Thymus (tissue), 11 donors: ENCODE measurements at regions not wholly inside any gene's neighbourhood (a gene's known extent, or its start where the extent isn't known, plus 50 kb on each side); places are given as distances from the start of the nearest gene placed in this dataset.

Source experiments
- DNase-seq, 9 donors: peaks; one replicate each; pipeline ENCODE4 v3.0.0-alpha.2; 2013; ENCODE audit warnings: low spot score in 9 of 9, low read depth in 6 of 9, missing footprints in 1 of 9
- H3K27ac ChIP-seq, 2 donors: one replicate each; pipeline ENCODE4 v1.5.1; 2013; ENCODE audit warnings: control low read depth in 1 of 2, low read depth in 1 of 2, low read length in 1 of 2, mild to moderate bottlenecking in 1 of 2, moderate library complexity in 1 of 2
- H3K27me3 ChIP-seq, 2 donors: one replicate each; pipeline ENCODE4 v1.5.1; 2013; ENCODE audit warnings: low read length in 1 of 2; ENCODE audit not compliant: control insufficient read depth in 2 of 2, insufficient read depth in 1 of 2
- H3K36me3 ChIP-seq, 2 donors: one replicate each; pipeline ENCODE4 v1.5.1; 2013; ENCODE audit warnings: low read length in 1 of 2, mild to moderate bottlenecking in 1 of 2, moderate library complexity in 1 of 2; ENCODE audit not compliant: control insufficient read depth in 2 of 2, insufficient read depth in 2 of 2
- H3K4me1 ChIP-seq, 2 donors: one replicate each; pipeline ENCODE4 v1.5.1; 2013; ENCODE audit warnings: low read length in 2 of 2; ENCODE audit not compliant: control insufficient read depth in 2 of 2, insufficient read depth in 2 of 2
- H3K4me3 ChIP-seq, 2 donors: one replicate each; pipeline ENCODE4 v1.5.1; 2013; ENCODE audit warnings: low read length in 2 of 2, control low read depth in 1 of 2, mild to moderate bottlenecking in 1 of 2
- H3K9me3 ChIP-seq, 2 donors: one replicate each; pipeline ENCODE4 v1.5.1; 2013; ENCODE audit warnings: low read length in 1 of 2, mild to moderate bottlenecking in 1 of 2; ENCODE audit not compliant: control insufficient read depth in 2 of 2, insufficient read depth in 1 of 2
- WGBS: extraction: QIAGEN DNeasy Blood & Tissue Kit; methylation state at CpG from one replicate; pipeline ENCODE4 v1.1.7; 2013; 5-methylcytosine and 5-hydroxymethylcytosine counted together
- donor health status: healthy.

DNA sequence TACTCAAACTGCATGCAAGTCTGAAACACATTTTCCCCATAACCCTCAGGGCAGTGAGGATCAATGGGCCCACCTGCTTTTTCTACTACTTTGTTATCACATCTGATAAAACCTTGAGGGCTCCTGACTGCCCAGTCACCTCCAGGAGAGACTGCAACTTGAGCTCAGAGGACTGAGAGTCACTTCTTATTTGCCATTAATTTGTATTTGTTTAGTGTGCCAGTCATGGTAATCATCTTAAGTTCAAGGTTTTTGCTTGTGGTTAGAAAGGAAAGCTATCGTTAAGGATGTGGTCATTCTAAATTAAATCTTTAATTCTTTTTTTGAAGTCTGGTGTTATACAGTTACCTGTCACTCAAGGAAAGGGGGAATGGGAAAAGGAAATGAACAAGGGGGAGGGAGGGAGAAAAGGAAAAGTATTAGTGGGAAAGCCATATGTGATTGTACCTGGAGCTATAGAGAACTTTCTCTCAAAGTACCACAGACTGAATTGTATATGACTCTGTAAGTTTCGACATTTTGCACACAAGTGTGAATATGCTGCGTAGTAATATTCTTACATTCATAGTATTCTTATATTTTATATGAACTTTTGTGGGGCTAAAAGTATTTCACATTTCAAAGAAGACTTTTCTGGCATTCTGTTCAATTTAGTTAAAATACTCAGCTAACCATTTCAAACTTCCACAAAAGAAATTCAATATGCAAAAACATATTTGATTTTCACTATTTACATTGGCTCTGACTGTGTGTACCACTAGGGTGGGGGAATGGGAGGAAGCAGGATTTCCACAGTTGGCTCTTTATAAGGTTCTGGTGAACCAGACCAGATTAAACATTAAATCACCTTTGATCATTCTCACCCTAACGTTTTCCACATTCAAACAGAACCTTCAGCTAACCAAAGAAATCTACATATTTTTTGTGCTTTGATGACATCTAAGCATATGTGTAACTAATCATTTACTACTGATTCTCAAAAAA, 166.5 kb upstream of the ATP11B start:
- WGBS: 67% methylated on average over 4 of the region's 4 CpGs
- no peaks in the 10 kb centered on the region for H3K27me3 ChIP-seq
- DNase-seq: no peak
- H3K4me3 ChIP-seq: no peak overlapping the region
- H3K36me3 ChIP-seq: no peaks in the 10 kb centered on the region
- H3K4me1 ChIP-seq: no peaks in the 10 kb centered on the region
- H3K27ac ChIP-seq: no peak overlapping the region
- no peaks in the 10 kb centered on the region for H3K9me3 ChIP-seq

DNA sequence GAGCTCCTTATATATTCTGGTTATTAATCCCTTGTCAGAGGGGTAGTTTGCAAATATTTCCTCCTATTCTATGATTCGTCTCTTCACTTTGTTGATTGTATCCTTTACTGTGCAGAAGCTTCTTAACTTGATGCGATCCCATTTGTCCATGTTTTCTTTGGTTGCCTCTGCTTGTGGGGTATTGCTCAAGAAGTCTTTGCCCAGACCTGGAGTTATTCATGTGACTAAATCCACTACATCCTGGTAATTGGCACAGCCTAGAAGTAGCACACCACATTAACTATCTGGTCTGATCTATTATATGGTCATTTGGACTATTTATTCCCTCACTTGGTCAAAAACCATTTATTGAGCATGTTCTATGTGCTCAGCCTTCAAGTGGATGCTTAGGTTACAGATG, 164.8 kb upstream of the ATP11B start:
- Histone ChIP-seq H3K36me3 (no peaks in the 10 kb centered on the region), H3K4me3 (no peak overlapping the region), H3K9me3 (no peaks in the 10 kb centered on the region), H3K4me1 (no peaks in the 10 kb centered on the region), H3K27me3 (no peaks in the 10 kb centered on the region), H3K27ac (no peak overlapping the region)
- WGBS: 96% methylated on average over 2 of the region's 2 CpGs
- DNase-seq: no peak

DNA sequence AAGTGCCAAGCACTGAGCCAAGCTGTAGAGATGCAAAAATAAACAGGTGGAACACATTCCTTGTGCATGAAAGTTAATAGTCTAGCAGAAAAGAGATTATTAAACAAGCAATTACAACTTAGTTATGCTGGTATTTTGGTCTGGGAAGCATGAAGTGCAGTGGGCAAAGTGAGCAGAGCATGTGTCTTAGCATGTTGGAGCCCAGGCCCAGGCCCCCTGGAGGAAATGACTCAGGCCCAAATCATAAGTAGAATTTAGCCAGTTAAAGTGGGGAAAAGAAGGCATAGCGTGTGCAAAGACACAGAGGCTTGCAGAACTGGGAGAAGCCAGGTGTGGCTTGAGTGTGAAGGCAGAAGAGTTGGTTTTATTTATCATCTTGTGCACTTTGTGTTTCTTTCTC, 163.8 kb upstream of the ATP11B start:
- Histone ChIP-seq H3K36me3 (no peaks in the 10 kb centered on the region), H3K9me3 (no peaks in the 10 kb centered on the region), H3K27ac (no peak overlapping the region), H3K4me1 (no peaks in the 10 kb centered on the region), H3K27me3 (no peaks in the 10 kb centered on the region), H3K4me3 (no peak overlapping the region)
- no peak for DNase-seq
- WGBS: 53% methylated on average over 1 of the region's 1 CpG

DNA sequence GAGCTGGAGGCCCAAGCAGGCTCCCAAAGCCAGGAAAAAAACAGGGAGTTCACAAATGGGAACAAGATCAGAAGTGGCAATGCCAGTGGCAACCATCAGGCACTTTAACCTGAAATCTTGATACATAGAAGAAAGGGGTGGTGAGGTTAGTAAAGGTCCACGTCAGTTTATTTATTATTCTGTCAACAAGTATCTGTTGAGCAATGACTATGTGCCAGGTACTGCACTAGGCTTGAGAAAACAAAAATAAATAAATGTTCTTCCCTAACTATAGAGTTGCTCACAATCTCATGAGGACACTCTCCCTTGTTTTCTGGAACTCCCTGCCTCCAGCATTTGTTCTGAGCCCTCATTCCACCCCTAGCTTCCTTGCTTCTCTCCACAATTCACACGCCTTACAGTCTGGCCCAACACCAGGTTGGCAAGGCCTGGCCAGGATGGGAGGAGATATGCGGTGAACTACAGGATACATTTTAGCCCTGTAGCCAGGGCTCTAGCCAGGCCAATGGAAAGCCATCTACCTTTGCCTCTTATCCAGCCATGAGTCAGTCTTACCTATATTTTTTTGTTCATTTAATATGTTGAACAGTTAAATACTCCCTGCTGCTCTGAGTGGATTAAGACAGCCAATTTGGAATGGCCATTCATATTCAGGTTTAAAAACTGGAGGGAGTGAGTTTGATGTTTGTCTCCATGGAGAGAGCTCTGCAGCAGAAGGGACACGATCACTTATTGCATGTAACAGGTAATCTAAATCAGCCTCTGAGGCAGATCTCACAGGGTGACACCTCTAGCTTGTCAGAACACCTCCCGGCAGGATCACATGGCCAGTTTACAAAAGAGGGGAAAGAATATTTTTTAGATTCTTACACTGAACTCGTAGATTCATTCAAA, 161.9 kb upstream of the ATP11B start:
- H3K4me3 ChIP-seq: no peak overlapping the region
- H3K4me1 ChIP-seq: no peaks in the 10 kb centered on the region
- H3K9me3 ChIP-seq: no peaks in the 10 kb centered on the region
- no peaks in the 10 kb centered on the region for H3K27me3 ChIP-seq
- no peaks in the 10 kb centered on the region for H3K36me3 ChIP-seq
- WGBS: 91% methylated on average over 6 of the region's 6 CpGs
- no peak for DNase-seq
- no peak overlapping the region for H3K27ac ChIP-seq

DNA sequence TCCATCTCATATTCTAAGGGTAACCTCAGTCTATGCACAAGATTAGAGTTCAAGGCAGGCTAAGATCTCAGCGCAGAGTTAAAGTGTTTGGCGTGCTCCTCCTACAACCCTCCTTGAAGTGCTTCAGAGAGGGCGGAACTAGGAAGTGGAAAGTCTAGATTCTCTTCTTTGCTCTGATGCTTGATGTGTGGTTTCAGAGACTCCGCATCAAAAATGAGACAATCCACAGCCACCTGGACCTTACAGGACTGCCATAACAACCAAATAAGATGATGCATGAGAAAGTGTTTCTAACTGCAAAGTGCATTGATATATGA, 161.3 kb upstream of the ATP11B start:
- Histone ChIP-seq H3K27ac (no peak overlapping the region), H3K4me1 (no peaks in the 10 kb centered on the region), H3K4me3 (no peak overlapping the region), H3K27me3 (no peaks in the 10 kb centered on the region), H3K36me3 (no peaks in the 10 kb centered on the region), H3K9me3 (no peaks in the 10 kb centered on the region)
- 94% methylated on average over 4 of the region's 4 CpGs for WGBS
- DNase-seq: no peak

DNA sequence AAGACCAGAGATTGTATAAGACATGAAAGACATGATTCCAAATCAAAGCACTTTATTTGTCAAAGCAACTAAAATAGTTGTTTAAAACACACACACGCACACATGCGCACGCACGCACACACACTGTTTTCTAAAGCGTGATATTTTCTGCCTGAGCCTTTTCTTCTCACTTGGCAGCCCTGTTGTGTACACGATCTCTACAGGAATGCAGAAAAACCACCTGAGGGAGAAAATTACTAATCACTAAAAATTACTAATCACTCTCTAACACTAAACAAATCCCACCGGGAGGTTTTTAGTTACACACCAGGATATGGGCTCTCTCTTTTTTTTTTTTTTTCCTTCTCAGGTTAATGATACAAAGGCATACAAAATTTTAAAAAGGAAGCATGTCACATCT, 160.1 kb upstream of the ATP11B start:
- Histone ChIP-seq H3K27ac (no peak overlapping the region), H3K27me3 (no peaks in the 10 kb centered on the region), H3K9me3 (no peaks in the 10 kb centered on the region), H3K36me3 (no peaks in the 10 kb centered on the region), H3K4me3 (no peak overlapping the region), H3K4me1 (no peaks in the 10 kb centered on the region)
- WGBS: 91% methylated on average over 7 of the region's 7 CpGs
- no peak for DNase-seq

DNA sequence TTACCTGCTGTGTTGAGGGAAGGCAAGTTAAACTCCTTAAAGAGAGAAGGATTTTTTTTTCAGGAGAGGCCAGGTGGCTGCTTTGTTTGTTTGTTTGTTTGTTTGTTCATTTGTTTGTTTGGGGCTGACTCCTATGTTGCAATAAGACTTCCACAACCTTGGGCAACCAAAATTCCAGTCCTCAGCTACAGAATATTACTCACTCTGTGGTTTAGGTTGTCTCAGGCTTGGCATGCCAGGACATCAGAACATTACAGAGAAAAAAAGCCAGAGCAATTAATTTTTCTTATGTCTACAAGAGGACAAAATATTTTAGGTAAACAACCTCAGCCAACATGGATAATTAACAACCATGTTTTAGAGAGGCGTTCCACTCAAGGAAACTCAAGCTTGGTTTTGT, 156.7 kb upstream of the ATP11B start:
- H3K36me3 ChIP-seq: no peaks in the 10 kb centered on the region
- H3K4me3 ChIP-seq: no peak overlapping the region
- H3K27ac ChIP-seq: no peak overlapping the region
- H3K9me3 ChIP-seq: no peaks in the 10 kb centered on the region
- DNase-seq: no peak
- H3K27me3 ChIP-seq: no peaks in the 10 kb centered on the region
- 92% methylated on average over 1 of the region's 1 CpG for WGBS
- H3K4me1 ChIP-seq: no peaks in the 10 kb centered on the region

DNA sequence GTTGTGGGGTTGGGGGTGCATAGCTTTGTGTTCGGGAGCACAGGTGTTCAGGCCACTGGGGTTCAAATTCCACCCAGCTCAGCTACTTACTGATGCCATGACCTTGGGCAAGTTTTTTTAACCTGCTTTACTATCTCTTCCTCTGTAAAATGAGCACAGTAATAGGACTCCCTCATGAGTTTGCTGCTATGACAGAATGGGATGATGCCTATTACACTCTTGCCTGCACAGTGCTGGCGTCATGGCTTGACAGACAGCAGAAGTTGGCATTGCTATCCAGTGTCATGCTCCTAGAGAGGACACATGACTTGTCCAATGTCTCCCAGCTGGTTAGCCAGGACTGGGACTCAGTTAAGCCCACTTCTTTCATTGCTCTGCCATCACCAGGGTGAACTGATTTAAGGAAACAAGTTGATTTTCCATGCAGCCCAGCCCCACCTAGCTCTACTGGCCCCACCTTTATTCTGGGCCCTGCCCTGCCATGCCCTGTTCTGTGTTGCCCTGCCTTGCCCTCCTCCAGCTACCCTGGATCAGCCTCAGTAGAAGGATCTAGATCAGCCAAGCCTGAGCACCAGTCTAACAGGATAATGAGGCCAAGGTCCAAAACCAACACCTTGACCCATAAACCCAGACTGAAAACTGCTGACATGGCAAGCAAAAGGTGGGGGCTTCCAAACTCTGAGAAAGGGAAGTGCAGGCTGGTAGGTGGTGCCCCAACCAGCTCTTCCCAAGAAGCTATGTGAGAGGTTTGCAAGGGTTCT, 155.8 kb upstream of the ATP11B start:
- Histone ChIP-seq H3K36me3 (no peaks in the 10 kb centered on the region), H3K4me3 (no peak overlapping the region), H3K27ac (no peak overlapping the region), H3K4me1 (no peaks in the 10 kb centered on the region), H3K27me3 (no peaks in the 10 kb centered on the region), H3K9me3 (no peaks in the 10 kb centered on the region)
- DNase-seq: no peak
- WGBS: 94% methylated on average over 2 of the region's 2 CpGs

DNA sequence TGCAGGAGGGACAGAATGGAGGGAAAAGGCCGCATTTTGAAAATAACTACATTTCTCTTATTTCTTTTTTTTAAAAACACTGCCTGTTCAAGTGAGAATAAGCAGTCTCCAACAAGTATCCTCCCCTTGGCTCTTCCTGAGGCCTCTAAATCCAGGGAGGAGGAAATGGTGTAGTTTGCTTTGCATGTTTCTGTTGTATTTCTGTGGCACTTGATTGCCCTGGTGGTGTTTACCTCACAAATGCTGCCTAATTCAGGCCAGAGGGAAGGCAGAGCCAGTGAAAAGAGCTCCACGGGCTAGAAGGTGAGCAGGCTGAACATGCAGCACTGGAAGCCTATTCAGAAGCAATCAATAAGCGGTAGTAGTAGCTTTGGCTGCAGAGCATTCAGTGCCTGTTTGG, 149.3 kb upstream of the ATP11B start:
- no peaks in the 10 kb centered on the region for H3K4me1 ChIP-seq
- no peak for DNase-seq
- 91% methylated on average over 3 of the region's 3 CpGs for WGBS
- no peak overlapping the region for H3K27ac ChIP-seq
- no peaks in the 10 kb centered on the region for H3K27me3 ChIP-seq
- H3K9me3 ChIP-seq: no peaks in the 10 kb centered on the region
- no peaks in the 10 kb centered on the region for H3K36me3 ChIP-seq
- no peak overlapping the region for H3K4me3 ChIP-seq
